GM21381 (cell line): ENCODE measurements at regions not wholly inside any gene's neighbourhood (a gene's known extent, or its start where the extent isn't known, plus 50 kb on each side); places are given as distances from the start of the nearest gene placed in this dataset.
"Not testable (repeated sequence)": the region's sequence is repeated elsewhere in the genome, so short reads cannot be mapped to it uniquely, and the experiment has no call there.

Experiments
- ATAC-seq: cut with Tn5 transposase; IDR thresholded peaks from one replicate; pipeline ENCODE4 v1.9.1; 2021; ENCODE audit warnings: mild to moderate bottlenecking, moderate library complexity; ENCODE audit not compliant: unreplicated experiment

DNA sequence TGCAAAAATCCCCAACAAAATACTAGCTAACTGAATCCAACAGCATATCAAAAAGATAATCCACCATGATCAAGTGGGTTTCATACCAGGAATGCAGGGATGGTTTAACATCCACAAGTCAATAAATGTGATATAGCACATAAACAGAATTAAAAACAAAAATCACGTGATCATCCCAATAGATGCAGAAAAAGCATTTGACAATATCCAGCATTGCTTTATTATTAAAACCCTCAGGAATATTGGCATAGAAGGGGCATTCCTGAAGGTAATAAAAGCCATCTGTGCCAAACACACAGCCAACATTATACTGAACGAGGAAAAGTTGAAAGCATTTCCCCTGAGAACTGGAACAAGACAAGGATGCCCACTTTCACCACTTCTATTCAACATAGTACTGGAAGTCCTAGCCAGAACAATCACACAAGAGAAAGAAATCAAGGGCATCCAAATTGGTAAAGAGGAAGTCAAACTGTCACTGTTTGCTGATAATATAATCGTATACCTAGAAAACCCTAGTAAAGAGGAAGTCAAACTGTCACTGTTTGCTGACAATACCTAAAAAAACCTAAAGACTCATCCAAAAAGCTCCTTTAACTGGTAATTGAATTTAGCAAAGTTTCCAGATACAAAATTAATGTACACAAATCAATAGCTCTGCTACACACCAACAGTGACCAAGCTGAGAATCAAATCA lies 109.8 kb downstream of the RNASET2 start:
- not testable (repeated sequence) for ATAC-seq

DNA sequence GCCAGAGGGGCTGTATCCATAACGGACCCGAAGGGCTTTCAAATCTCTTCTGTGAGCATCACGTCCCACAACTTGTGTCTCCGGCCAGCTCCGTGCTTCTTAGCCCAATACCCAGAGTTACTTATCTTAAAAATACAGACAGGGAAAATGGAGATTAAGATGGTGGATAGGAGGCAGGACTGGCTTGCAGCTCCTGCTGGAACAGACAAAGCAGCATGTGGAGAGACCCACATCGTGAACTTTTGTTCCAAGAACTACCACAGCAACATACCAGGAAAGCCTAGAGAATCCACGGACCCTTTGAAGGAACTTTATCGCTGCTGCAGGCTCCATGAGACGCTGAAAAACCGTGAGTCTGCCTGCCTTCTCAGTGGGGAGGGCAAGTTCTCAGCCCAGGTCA lies 113.7 kb downstream of the RNASET2 start:
- no peak for ATAC-seq

DNA sequence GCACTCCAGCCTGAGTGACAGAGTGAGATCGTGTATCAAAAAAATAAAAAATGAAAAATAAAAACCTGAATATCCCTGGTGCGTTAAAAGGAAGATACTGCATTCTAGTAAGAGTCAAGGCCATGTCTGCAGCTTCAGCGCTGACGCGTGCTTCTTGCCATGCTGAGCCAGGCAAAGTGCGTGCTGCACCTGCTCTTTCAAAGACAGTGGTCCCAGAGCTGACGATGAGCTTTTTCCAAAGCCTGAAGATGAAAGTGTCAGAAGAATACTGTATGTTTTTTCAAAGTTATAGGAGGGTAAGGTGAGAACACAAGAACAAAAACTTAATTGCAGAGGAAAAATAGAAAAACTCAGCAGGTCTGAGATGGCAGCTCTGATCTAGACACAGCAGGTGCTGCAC lies 115.1 kb downstream of the RNASET2 start:
- no peak for ATAC-seq

DNA sequence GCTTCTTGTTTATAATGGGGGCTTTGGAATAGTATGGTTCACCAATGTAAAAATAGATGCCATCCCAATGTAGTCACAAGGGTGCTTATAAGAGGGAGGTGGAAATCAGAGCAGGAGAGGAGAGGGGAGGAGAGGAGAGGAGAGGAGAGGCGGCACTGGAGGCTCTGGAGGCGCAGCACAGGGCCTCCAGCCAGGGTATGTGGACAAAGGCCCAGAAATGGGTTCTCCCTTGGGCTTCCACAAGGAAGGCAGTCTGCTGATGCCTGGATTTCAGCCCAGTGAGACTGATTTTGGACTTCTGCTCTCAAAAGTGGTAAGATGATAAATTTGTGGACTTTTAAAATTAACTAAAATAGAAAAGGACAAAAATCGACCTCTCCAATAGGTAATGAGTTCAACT lies 116.8 kb downstream of the RNASET2 start:
- no peak for ATAC-seq

DNA sequence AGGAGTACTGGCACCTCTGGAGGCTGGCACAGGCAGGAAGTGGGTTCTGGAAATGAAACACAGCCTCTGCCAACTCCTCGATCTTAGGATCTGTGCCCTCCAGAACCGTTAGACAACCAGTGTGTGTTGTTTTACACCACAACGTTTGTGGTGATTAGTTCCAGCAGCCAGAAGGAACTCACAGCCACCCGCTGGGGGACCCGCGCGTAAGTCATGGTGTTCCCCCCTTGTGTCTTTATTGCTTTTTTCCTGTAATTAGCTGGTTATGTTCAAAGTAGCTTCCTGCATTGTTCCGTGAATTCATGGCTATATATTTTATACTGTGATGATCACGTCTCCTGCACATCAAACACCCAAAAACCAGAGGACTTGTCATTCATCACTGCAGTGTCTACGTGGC lies 117.4 kb downstream of the RNASET2 start:
- ATAC-seq: no peak

DNA sequence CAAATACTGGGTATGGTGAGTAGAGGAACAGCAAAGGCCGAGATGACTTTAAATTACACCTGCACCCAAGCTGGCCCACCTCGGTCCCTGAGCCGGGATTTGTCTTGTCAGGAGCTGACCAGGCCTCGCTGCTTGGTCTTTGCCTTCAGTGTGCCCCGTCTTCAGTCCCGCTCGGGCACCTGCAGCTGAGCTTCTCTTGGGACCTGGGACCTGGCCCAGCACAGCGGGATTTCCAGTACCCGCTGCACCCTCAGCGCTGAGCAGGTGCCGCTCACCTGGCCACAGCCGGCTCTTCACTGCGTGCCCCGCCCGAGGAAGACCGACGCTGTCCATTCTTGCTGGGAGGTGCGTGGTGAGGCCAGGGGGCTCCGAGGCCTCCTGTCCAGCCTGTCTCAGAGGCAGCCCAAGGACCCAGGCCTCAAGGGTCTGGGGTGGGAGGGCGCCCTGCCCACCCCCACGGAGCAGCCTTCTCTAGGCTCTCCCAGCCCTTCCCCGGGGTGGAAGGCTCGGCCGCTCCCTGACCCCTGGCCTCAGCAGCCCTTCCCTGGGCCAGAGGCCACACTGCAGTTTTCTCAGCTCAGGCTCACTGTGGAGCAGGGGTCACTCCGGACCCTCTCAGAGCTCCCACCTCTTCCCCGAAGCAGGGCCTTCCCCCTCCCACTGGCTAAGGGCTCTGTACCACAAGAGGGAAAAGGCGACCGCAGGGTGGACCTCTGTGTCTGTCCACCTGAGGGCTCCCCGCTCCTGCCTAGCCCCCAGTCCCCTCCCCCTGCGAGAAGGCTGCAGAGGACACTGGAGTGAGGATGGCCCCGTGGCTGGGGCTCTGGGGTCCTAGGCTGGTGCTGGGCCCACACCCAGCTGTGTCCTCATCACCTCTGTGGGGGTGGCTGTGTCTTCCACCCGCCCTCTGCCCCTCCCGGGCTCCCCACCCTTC lies 119.3 kb downstream of the RNASET2 start:
- no peak for ATAC-seq

DNA sequence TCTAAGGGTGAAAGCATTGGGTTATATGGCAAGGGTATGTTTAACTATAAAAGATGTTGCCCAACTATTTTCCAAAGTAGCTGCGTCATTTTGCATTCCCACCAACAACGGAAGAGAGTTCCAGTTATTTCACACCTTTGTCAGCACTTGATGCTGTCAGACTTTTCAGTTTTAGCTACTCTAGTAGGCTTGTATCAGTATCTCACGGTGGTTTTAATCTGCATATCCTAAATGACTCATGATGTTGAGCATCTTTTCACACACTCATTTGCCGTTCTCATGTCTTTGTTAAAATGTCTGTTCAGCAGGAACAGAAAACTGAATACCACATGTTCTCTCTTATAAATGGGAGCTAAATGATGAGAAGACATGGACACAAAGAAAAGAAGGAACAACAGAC lies 122.3 kb downstream of the RNASET2 start:
- no peak for ATAC-seq

DNA sequence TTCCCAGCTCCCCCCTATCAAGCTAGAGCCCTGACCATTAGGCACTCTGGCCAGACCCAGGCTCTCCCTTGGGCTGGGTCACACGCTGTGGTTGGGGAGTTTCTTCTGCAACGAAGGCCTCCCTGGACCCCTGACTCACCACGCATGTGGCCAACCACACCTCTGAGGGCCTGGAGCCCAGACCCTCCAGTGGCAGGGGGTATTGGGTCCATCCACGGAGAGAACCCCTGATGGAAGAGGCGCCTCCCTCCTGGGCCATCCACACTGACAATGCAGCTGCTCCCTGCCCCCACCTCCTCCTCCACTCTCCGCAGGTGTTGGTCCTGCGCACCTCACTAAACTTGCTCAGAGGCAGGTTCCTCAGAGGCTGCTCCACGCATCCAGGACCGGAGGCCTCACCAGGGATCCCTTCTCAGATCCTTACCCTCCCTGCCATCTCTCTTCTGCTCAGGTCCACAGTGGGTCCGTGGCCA lies 125.4 kb downstream of the RNASET2 start:
- no peak for ATAC-seq

DNA sequence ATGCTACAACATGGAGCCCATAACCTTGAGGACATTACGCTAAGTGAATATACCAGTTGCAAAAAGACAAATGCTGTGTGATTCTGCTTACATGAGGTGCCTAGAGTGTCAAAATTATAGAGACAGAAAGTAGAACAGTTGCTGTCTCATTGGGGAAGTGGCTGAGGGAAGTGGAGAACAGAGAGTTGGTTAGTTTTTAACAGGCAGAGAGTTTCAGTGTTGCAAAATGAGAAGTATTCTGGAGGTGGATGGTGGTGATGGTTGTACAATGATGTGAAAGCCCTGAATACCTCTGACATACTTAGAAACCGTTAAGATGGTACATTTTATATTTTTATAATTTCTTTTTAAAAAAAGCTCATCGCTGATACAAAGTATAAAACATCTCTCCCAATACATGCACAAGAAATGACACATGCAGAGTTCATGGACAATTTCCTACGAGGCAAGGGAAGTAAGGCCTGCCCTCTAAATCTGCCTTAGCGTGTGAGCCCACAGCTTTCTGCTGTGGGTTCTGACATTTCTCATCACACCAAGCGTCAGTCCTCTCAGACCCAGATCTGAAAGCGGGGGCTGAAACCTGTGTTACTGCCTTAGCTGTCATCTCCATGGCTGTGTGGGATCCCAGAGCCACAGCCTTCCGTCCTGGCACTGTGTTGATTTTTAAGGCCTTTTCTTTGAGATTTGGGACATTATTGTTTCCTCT lies 126.0 kb downstream of the RNASET2 start:
- peak; percentile 95 for ATAC-seq

DNA sequence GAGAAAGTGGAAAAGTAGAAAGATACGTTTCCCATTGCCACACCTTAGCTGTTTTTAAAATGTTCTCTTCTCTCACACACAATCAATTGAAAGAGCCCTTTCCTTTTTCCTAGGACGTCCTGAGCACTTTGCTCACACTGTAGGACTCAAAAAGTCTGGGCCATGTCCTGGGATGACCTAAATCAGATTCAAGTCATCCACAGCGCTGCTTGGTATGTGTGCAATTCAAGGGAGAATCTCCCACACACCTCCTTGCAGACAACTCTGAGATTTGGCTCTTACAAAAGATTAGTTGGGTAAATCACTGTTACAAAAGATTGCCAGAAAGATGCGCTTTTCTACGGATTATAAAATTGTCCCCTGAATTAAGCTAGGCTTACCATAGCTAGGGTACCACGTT lies 130.1 kb downstream of the RNASET2 start:
- no peak for ATAC-seq

DNA sequence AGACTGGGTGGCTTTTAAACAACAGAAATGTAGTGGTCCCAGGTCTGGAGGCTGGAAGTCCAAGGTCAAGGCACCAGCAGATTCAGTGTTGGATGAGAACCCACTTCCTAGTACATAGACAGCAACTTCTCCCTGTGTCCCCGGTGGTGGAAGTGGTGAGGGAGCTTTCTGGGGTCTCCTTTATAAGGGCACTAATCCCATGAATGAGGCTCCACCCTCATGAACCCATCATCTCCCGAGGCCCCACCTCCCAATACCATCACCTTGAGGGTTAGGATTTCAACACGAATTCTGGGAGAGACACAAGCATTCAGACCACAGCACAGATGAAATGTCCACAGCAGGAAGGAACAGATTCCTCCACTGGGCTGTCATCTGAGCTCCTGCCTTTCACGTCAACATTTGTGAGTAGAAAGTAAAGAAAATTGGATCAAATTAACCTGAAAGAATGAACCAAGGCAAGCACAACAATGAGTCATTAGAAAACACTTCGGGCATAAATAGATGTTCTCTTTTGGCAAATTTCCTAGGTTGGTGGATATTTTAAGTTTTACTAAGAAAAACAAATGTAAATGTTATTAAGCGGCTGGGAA lies 130.7 kb downstream of the RNASET2 start:
- ATAC-seq: no peak

DNA sequence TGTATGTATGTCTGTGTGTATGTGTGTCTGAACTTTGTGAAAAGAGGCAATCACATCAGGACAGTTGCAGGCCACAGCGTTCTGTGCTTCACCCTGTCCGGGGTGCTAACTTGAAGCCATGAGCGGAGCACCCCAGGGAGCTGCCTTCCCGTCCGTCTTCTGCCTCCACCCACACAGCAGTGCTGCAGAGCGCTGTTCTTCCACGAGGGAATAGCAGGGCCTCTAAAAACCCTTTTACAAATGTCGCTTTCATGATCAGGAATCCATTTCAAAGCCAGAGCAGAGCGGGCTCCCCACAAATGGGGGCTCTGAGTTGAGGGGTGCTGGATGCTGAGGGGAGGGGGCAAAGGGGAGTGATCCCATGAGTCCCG lies 131.5 kb downstream of the RNASET2 start:
- no peak for ATAC-seq

DNA sequence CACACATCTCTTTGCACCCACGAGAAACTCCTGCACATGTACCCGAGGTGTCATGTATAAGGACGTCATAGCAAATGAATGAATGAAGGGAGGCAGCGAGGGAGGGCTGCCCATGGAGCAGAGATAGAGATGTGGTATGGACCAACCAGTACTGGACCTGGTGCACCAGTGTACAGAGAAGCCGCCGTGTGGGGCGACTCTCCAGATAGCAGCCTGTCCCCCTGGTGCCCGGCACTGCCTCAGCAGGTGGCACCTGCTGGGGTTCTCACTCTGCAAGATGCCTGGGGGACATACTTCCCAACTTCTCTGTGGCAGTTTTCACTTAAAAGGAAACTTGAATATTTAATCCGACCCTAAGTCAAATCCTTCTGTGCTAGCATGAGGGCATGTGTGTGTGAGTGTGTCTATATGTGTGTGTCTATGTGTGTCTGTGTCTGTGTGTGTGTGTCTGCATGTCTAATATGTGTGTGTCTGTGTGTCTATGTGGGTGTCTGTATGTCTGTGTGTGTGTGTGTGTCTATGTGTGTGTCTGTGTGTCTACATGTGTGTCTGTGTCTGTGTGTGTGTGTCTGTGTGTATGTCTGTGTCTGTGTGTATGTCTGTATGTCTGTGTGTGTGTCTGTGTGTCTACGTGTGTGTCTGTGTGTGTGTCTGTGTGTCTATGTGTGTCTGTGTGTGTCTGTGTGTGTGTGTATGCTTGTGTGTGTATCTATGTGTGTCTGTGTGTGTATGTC lies 132.0 kb downstream of the RNASET2 start:
- no peak for ATAC-seq

DNA sequence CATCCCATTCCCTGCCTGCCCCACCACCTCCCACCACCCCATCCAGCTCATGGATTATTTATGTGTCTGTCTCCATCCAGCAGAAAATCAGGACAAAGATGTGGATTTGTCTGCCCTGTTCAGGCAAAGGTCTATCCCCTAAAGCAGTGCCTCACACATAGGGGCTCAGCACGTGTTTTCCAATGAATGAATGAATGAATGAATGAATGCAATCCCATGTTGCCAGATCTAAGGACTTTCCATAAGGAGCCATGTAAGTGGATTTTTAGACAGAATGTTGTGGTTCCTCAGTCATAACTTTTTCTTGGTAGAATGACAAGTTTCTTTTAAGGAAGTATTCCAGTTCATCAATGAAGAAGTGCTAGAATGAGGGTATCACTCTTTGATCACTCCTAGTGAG lies 133.7 kb downstream of the RNASET2 start:
- ATAC-seq: no peak

DNA sequence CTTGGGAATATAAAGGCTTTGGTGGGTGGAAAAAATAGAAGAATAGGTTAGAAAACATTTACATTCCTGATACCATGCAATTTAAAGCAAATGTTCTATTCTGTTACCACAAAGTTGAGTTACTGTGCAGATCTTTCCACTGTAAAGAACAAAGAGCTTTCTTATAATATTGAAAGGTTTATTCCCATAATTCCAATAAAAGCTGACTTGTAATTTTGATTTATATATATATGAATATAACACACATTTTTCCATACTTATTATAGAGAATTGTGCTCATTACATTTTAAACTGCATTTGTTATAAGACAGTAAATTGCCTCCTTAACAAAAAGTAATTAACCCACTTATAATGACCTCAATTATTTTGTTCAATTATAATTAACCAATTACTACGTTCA lies 135.9 kb downstream of the RNASET2 start:
- ATAC-seq: no peak

DNA sequence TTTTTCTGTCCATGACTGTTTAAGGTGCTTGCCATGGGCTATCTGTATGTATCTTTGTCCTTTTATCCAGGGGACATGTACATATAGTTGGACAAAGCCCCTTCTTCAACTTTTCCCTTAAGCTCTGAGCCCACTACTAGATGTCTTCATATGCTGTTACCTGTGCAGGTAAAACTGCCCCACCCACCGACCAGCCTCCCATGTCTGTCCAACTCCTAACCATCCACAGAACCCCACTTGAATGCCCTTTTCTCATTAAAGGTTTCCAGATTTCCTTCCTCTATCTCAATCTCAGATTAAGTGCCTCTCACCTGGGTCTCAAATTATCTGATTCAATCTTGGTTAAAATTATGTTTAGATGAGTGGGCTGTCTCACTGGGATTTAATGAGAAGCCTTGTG lies 136.3 kb downstream of the RNASET2 start:
- ATAC-seq: no peak

DNA sequence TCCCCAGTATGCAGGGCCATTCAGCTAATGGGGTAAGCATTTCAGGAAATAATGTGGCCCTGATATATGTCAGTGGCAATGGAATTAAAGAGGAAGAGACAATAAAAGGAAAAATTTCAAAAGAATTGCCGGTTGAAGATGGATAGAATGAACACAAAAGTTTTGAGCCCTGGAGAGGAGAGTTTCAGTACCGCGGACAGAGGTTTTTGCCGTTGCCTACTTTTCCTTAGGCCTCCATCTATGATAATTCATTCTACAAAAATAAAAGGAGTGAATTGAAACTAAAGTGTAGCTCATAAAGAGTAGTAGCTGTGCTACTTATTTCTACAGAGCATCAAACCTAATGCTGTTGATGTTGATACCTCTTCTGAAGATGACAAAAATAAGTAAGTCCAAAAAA lies 140.7 kb downstream of the RNASET2 start:
- ATAC-seq: no peak

DNA sequence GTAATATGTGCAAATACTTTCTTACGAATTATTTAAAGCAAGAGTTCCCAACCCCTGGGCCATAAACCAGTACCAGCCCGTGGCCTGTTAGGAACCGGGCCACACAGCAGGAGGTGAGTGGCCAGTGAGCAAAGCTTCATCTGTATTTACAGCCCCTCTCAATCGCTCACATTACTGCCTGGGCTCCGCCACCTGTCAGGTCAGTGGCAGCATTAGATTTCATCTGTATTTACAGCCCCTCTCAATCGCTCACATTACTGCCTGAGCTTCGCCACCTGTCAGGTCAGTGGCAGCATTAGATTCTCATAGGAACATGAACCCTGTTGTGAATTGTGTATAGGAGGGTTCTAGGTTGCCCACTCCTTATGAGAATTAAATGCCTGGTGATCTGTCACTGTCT lies 142.0 kb downstream of the RNASET2 start:
- ATAC-seq: no peak

DNA sequence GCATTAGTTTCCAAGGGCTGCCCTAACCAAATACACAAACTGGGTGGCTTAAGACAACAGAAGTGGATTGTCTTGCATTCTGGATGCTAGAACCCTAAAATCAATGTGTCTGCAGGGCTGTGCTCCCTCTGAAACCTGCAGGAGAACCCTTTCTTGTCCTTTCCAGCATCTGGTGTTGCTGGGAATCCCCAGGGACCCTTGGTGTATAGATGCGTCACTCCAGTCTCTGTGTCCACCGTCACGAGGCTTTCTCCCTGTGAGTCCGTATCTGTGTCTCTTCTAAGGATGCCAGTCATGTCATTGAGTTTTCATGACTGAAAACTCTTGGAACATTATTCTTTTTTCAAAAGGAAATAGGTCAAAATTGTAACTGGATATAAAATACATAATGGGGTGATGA lies 142.9 kb downstream of the RNASET2 start:
- no peak for ATAC-seq

DNA sequence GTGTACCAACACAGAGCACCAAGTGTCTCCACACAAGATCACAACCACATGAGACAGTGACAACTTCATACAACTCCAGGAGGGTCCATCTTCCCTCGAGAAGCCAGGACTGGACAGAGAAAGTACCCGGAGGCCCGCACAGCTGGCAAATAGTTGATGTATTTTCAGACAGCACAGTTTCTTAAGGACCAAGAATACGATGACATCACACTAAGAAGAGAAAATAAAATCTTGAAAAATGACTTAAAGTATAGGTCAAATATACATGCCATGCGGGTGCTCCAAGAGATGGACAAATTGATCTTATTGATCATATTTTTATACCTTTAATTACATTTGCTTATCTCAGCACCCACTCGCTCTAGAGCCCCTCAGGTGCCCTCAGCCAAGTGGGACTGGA lies 145.5 kb downstream of the RNASET2 start:
- ATAC-seq: no peak

DNA sequence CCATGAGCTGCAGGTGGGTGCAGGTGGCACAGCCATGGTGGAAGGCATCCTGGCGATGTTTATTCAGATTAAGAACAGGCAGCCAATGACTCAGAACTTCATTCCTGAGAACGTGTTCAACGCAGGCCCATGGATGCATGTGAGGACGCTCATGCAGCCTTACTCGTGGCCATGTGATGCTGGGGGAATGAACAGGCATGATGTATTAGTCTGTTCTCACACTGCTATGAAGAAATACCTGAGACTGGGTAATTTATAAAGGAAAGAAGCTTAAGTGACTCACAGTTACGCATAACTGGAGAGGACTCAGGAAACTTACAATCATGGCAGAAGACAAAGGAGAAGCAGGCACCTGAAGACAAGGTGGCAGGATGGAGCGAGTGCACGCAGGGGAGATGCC lies 146.6 kb downstream of the RNASET2 start:
- no peak for ATAC-seq
